Right lobe of liver (tissue), 6 donors: ENCODE measurements at regions not wholly inside any gene's neighbourhood (a gene's known extent, or its start where the extent isn't known, plus 50 kb on each side); places are given as distances from the start of the nearest gene placed in this dataset.
"Not testable (repeated sequence)": the region's sequence is repeated elsewhere in the genome, so short reads cannot be mapped to it uniquely, and the experiment has no call there.

ENCODE experiments used
- ATAC-seq, 4 donors: fragments of 200-7000 bp; cut with Tn5 transposase; one replicate each; pipeline ENCODE4 v1.9.1; 2020; ENCODE audit warnings: mild to moderate bottlenecking in 4 of 4, moderate library complexity in 4 of 4
- DNase-seq, 3 donors: peaks; one replicate each; pipeline ENCODE4 v3.0.0-alpha.2; 2020
- H3K27ac ChIP-seq, 3 donors: fragments of 200-600 bp; one replicate each; pipeline ENCODE4 v1.8.0; 2022
- H3K27me3 ChIP-seq, 2 donors: fragments of 200-600 bp; one replicate each; pipeline ENCODE4 v1.8.0; 2022
- H3K36me3 ChIP-seq, 4 donors: fragments of 200-600 bp; sonication (generic) in 1 of 4; one replicate each; pipeline versions ENCODE4 v1.5.1 to v1.8.0; 2017 to 2022; ENCODE audit warnings: control low read depth in 1 of 4
- H3K4me1 ChIP-seq, 4 donors: fragments of 200-600 bp; sonication (generic) in 1 of 4; one replicate each; pipeline versions ENCODE4 v1.5.1 to v1.8.0; 2017 to 2022; ENCODE audit warnings: control low read depth in 1 of 4
- H3K4me3 ChIP-seq, 3 donors: fragments of 200-600 bp; one replicate each; pipeline ENCODE4 v1.8.0; 2022
- H3K9me3 ChIP-seq, 4 donors: fragments of 200-600 bp; sonication (generic) in 1 of 4; one replicate each; pipeline versions ENCODE4 v1.5.1 to v1.8.0; 2017 to 2022; ENCODE audit warnings: control low read depth in 1 of 4
- POLR2A ChIP-seq: fragments of 450-650 bp; IDR thresholded peaks from one replicate; pipeline ENCODE4 v1.6.1; 2017; ENCODE audit warnings: antibody characterized with exemption, mild to moderate bottlenecking
- WGBS: methylation state at CpG from one replicate; pipeline ENCODE4 v1.1.6; 2018; ENCODE audit warnings: low coverage, low lambda C conversion rate; ENCODE audit not compliant: insufficient coverage; ENCODE audit errors: missing lambda C conversion rate; 5-methylcytosine and 5-hydroxymethylcytosine counted together
- intact Hi-C, 2 donors: fragments of 100-400 bp; cut with DNase I; formaldehyde crosslinking; loops; one replicate each; pipeline versions ENCODE4 v1.11.2 to v1.14.1; 2022
- TF ChIP-seq, protein P1 (sequence below), 4 donors: fragments of 200-600 bp in 3 of 4; fragments of 450-650 bp in 1 of 4; IDR thresholded peaks; one replicate each; pipeline versions ENCODE4 v1.5.1 to v1.8.0; 2016 to 2022; ENCODE audit warnings: antibody characterized with exemption in 4 of 4, mild to moderate bottlenecking in 2 of 4
- donor health status: DM: no; HTN: yes; CAD: no.
- donor health status: DM: no; HTN: no; CAD: no.
- donor health status: DM: no; HTN: no; CAD: no.
- donor health status: DM: no; HTN: yes; CAD: no.
- donor health status: DM: no; HTN: yes; CAD: no.

DNA sequence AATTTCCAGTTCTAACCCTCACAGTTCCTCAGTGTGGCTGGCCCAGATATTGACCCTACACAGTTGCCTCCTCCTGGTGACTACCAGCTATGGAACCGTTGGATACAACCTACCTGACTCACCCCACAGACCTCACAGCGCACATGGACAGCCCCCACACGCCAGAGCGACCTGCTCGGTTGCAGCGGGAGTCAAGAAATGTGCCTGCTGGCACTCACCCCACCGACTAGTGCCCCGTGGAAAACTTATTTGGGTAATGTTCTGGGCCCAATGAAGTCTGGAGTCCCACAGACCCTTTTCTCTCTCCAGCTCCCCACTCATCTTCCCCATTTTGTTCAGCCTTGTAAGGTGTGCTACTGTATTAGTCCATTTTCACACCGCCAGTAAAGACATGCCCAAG, 2770.8 kb downstream of the RPIA start:
- ATAC-seq, H3K9me3 ChIP-seq, intact Hi-C loops, H3K36me3 ChIP-seq, H3K4me1 ChIP-seq, H3K4me3 ChIP-seq, H3K27me3 ChIP-seq, H3K27ac ChIP-seq: not testable (repeated sequence)
- DNase-seq: peak in 1 of 3 donors; percentile 46
- 80% methylated on average over 7 of the region's 9 CpGs for WGBS

GRCh38 chr2:91463007-91463406, 2771.5 kb downstream of the RPIA start:
- DNase-seq: peak in 1 of 3 donors; percentile 51
- intact Hi-C loops, H3K27ac ChIP-seq, H3K36me3 ChIP-seq, ATAC-seq, H3K27me3 ChIP-seq, H3K4me3 ChIP-seq, H3K9me3 ChIP-seq, H3K4me1 ChIP-seq: not testable (repeated sequence)
- WGBS: 50% methylated on average over 2 of the region's 2 CpGs

GRCh38 chr2:91466780-91467363, 2775.4 kb downstream of the RPIA start:
- intact Hi-C loops, H3K27me3 ChIP-seq: not testable (repeated sequence)

DNA sequence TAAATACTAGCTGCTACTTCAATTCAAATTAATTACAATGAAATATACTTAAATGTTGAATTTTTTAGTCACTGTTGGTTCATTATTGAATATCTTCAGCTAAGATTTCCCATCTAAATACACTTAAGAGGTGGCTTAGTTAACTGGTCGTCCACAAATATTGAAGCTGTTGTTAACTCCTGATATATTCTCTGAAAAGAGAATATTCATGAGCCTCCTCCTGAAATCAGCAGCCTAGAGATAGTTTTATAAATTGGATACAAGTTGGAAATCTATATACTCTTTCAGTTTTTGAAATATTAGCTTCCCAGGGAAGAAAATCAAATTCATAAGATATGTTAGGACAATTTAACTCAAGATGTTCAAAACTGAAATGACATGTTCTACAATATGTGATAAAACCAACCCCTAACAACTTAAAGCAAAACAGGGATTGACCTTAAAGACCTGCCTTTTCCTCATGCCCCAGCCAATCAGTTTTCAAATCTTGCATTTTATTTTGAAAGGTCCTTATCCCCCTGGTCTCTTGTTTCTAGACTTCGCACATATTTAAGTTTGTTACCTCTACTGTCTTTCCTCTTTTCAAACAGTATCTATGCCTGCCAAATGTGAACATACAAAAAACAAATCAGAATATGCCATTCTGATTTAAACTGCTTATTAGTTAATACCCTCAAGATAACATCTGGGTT, 2784.9 kb downstream of the RPIA start:
- H3K27ac ChIP-seq, H3K9me3 ChIP-seq, H3K36me3 ChIP-seq, ATAC-seq, DNase-seq, intact Hi-C loops, H3K4me3 ChIP-seq: not testable (repeated sequence)
- WGBS: 22% methylated on average over 2 of the region's 2 CpGs
- Histone ChIP-seq H3K4me1 (peaks cover 0 to 13% (median 0%) of the 10 kb centered on the region in 4 donors), H3K27me3 (peaks cover 6 to 12% of the 10 kb centered on the region in 2 donors)

More at GRCh38 chr2:91466780-91467363, 2775.4 kb downstream of the RPIA start:
- H3K36me3 ChIP-seq, H3K4me1 ChIP-seq, H3K9me3 ChIP-seq, H3K27ac ChIP-seq, H3K4me3 ChIP-seq, DNase-seq, ATAC-seq: not testable (repeated sequence)
- WGBS: 15% methylated on average over 1 of the region's 1 CpG

- H3K4me3 ChIP-seq, H3K9me3 ChIP-seq, H3K27ac ChIP-seq, H3K36me3 ChIP-seq, ATAC-seq, DNase-seq, intact Hi-C loops: not testable (repeated sequence)
- 6% methylated on average over 25 of the region's 25 CpGs for WGBS
- Histone ChIP-seq H3K27me3 (peaks cover 6 to 12% of the 10 kb centered on the region in 2 donors), H3K4me1 (peaks cover 0 to 13% (median 0%) of the 10 kb centered on the region in 4 donors)
These were observed 2785.4 kb downstream of the RPIA start for GRCh38 chr2:91476936-91477246.

- peak in 2 of 3 donors; percentile 18 to 43 for DNase-seq
These were observed 2785.8 kb downstream of the RPIA start for GRCh38 chr2:91477291-91477690.

GRCh38 chr2:91477731-91478672, 2786.5 kb downstream of the RPIA start:
- DNase-seq (peak; percentile 28 to 63 (median 61)), ATAC-seq (peak in 1 of 4 donors; percentile 70)
- WGBS: 4% methylated on average over 123 of the region's 123 CpGs
- peak overlapping the region; percentile 22 to 42 (median 33) for H3K4me3 ChIP-seq
- no peaks in the 10 kb centered on the region for H3K9me3 ChIP-seq
- peaks cover 0 to 13% (median 0%) of the 10 kb centered on the region in 4 donors for H3K4me1 ChIP-seq
- intact Hi-C loops: no loop called here
- peaks cover 6 to 12% of the 10 kb centered on the region in 2 donors for H3K27me3 ChIP-seq
- no peak for TF ChIP-seq POLR2A
- TF ChIP-seq, protein P1, sequence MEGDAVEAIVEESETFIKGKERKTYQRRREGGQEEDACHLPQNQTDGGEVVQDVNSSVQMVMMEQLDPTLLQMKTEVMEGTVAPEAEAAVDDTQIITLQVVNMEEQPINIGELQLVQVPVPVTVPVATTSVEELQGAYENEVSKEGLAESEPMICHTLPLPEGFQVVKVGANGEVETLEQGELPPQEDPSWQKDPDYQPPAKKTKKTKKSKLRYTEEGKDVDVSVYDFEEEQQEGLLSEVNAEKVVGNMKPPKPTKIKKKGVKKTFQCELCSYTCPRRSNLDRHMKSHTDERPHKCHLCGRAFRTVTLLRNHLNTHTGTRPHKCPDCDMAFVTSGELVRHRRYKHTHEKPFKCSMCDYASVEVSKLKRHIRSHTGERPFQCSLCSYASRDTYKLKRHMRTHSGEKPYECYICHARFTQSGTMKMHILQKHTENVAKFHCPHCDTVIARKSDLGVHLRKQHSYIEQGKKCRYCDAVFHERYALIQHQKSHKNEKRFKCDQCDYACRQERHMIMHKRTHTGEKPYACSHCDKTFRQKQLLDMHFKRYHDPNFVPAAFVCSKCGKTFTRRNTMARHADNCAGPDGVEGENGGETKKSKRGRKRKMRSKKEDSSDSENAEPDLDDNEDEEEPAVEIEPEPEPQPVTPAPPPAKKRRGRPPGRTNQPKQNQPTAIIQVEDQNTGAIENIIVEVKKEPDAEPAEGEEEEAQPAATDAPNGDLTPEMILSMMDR (IDR thresholded peaks at IDR 0.05): no peak
- no peak overlapping the region for H3K27ac ChIP-seq
- H3K36me3 ChIP-seq: no peaks in the 10 kb centered on the region

More at GRCh38 chr2:91477291-91477690, 2785.8 kb downstream of the RPIA start:
- H3K27ac ChIP-seq, H3K36me3 ChIP-seq, ATAC-seq, intact Hi-C loops, H3K4me3 ChIP-seq, H3K9me3 ChIP-seq: not testable (repeated sequence)
- 3% methylated on average over 50 of the region's 51 CpGs for WGBS
- peaks cover 6 to 12% of the 10 kb centered on the region in 2 donors for H3K27me3 ChIP-seq
- H3K4me1 ChIP-seq: peaks cover 0 to 13% (median 0%) of the 10 kb centered on the region in 4 donors

DNA sequence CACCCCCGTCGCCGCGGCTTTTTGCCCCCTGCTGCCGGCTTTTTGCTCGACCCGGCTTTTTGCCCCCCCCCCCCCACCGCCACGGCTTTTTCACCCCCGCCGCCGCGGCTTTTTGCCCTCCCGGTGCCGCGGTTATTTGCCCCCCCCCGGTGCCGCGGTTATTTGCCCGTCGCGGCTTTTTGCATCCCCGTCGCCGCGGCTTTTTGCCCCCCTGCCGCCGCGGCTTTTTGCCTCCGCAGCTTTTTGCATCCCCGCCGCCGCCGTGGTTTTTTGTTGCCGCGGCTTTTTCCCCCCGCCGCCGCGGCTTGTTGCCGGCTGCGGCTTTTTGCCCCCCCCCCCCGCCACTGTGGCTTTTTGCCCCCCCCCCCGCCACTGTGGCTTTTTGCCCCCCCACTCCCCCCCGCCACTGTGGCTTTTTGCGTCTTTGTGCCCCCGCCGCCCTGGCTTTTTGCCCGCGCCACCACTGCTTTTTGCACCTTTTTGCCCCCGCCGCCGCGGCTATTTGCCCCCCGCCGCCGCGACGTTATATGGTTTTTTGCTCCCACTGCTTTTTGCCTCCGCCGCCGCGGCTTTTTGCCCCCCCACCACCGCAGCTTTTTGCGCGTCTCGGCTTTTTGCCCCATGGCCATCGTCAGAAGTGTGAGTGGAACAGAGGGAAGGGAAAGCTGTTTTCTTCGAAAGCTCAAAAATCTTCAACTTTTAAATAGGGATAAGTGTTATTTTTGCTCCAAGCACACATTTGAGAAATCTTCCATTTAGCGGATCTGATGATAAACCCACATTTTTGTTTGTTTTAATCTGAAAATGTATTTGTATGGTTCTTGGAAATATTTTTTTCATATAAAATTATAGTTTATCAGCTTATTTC, 2787.6 kb downstream of the RPIA start:
- Histone ChIP-seq H3K4me1 (peaks cover 0 to 13% (median 0%) of the 10 kb centered on the region in 4 donors), H3K27me3 (peaks cover 6 to 12% of the 10 kb centered on the region in 2 donors)
- H3K27ac ChIP-seq, intact Hi-C loops, H3K9me3 ChIP-seq, ATAC-seq, H3K4me3 ChIP-seq, H3K36me3 ChIP-seq: not testable (repeated sequence)
- WGBS: 3% methylated on average over 65 of the region's 70 CpGs
- DNase-seq: peak; percentile 23 to 59 (median 45)

DNA sequence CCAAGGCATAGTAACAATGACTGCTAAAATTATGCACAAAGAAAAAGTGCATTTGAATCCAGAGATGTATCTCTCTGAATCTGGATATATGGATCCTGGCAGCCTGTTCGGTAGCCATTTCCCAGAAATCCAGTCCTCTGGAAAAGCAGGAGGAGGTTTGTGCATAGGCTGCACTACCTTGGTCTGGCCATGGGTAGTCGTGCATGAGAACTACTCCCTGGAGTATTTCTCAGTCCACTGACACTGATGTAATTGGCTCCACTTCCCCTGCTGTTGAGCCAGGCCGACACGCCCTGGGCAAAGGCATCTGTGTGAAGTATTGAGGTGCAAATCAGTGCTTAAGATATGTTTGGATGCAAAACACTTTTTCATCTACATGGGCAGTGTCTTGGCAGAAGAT, 2793.8 kb downstream of the RPIA start:
- H3K36me3 ChIP-seq, H3K9me3 ChIP-seq, H3K27ac ChIP-seq, intact Hi-C loops, ATAC-seq, H3K4me3 ChIP-seq, H3K27me3 ChIP-seq, H3K4me1 ChIP-seq: not testable (repeated sequence)
- DNase-seq: peak in 1 of 3 donors; percentile 23
- WGBS: 9% methylated on average over 4 of the region's 4 CpGs
